A549 (cell line): ENCODE measurements at regions not wholly inside any gene's neighbourhood (a gene's known extent, or its start where the extent isn't known, plus 50 kb on each side); places are given as distances from the start of the nearest gene placed in this dataset.

Experiments
- CHD2 ChIP-seq: fragments of 150-350 bp; IDR thresholded peaks from 2 replicates; pipeline ENCODE4 v1.6.1; 2014; ENCODE audit warnings: low read length; ENCODE audit not compliant: partially characterized antibody
- POLR2A ChIP-seq: IDR thresholded peaks from 2 replicates; pipeline ENCODE4 v1.6.1; 2012; ENCODE audit warnings: mild to moderate bottlenecking, low read length
- RAD21 ChIP-seq, 2 experiments: fragments of >200 bp in 1 of 2; sonication (Bioruptor Twin) in 1 of 2; formaldehyde crosslinking in 1 of 2; IDR thresholded peaks in 1 of 2; conservative IDR thresholded peaks in 1 of 2; 2 replicates in 1 of 2; 3 replicates in 1 of 2; pipeline ENCODE4 v1.6.1; 2012 to 2018; ENCODE audit warnings: inconsistent platforms in 1 of 2
- TF ChIP-seq, protein P1 (sequence below): fragments of >200 bp; sonication (Bioruptor Twin); formaldehyde crosslinking; IDR thresholded peaks from 3 replicates; pipeline ENCODE4 v1.5.1; 2016

GRCh38 chr7:46452561-46453135 is 531.6 kb upstream of the IGFBP3 start:
- TF ChIP-seq, protein P1, sequence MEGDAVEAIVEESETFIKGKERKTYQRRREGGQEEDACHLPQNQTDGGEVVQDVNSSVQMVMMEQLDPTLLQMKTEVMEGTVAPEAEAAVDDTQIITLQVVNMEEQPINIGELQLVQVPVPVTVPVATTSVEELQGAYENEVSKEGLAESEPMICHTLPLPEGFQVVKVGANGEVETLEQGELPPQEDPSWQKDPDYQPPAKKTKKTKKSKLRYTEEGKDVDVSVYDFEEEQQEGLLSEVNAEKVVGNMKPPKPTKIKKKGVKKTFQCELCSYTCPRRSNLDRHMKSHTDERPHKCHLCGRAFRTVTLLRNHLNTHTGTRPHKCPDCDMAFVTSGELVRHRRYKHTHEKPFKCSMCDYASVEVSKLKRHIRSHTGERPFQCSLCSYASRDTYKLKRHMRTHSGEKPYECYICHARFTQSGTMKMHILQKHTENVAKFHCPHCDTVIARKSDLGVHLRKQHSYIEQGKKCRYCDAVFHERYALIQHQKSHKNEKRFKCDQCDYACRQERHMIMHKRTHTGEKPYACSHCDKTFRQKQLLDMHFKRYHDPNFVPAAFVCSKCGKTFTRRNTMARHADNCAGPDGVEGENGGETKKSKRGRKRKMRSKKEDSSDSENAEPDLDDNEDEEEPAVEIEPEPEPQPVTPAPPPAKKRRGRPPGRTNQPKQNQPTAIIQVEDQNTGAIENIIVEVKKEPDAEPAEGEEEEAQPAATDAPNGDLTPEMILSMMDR: no peak
- TF ChIP-seq RAD21 (conservative IDR thresholded peaks at IDR 0.05 in 1 of 2, IDR thresholded peaks at IDR 0.05 in 1 of 2) (no peak), POLR2A (no peak), CHD2 (no peak)
